B cell (primary cell): ENCODE measurements at regions not wholly inside any gene's neighbourhood (a gene's known extent, or its start where the extent isn't known, plus 50 kb on each side); places are given as distances from the start of the nearest gene placed in this dataset.

Experiments
- ATAC-seq: fragments of 200-7000 bp; cut with Tn5 transposase; one replicate; pipeline ENCODE4 v1.10.0; 2021; ENCODE audit warnings: low read depth, mild to moderate bottlenecking, moderate number of reproducible peaks, moderate library complexity
- CTCF ChIA-PET: fragments of 350-600 bp; sonication (Branson Sonifier 250); formaldehyde crosslinking; loops from one replicate; lab custom pipeline; 2021; ENCODE audit warnings: antibody characterized with exemption, inconsistent platforms; lab: Charles Lee
- POLR2A ChIA-PET: fragments of 350-600 bp; sonication (Branson Sonifier 250); formaldehyde crosslinking; loops from one replicate; lab custom pipeline; 2021; ENCODE audit warnings: antibody characterized with exemption; lab: Charles Lee
- DNase-seq: peaks from one replicate; pipeline ENCODE4 v3.0.0; 2013
- H2AFZ ChIP-seq: 2 replicates; pipeline ENCODE4 v1.6.1; 2012; ENCODE audit warnings: mild to moderate bottlenecking, low read depth, low read length; ENCODE audit not compliant: insufficient read depth, poor library complexity, severe bottlenecking
- H3K27ac ChIP-seq, 2 donors: 1 replicate in 1 of 2; 2 replicates in 1 of 2; pipeline ENCODE4 v1.5.1; 2012 to 2013; ENCODE audit warnings: low read length in 2 of 2, mild to moderate bottlenecking in 2 of 2, moderate library complexity in 1 of 2
- H3K27me3 ChIP-seq, 4 experiments: fragments of 200-600 bp in 1 of 4; sonication (generic) in 1 of 4; replicated peaks in 1 of 4; 1 replicate in 2 of 4; 2 replicates in 2 of 4; pipeline versions ENCODE4 v1.6.1 to v1.7.0; 2013 to 2016; ENCODE audit warnings: low read length in 3 of 4, mild to moderate bottlenecking in 2 of 4, mixed read lengths in 1 of 4, moderate library complexity in 1 of 4; ENCODE audit not compliant: insufficient read depth in 4 of 4, control insufficient read depth in 3 of 4; ENCODE audit errors: control extremely low read depth in 1 of 4
- H3K36me3 ChIP-seq, 2 experiments: replicated peaks in 1 of 2; 1 replicate in 1 of 2; 2 replicates in 1 of 2; pipeline versions ENCODE4 v1.6.1 to v1.7.1; 2013; ENCODE audit warnings: low read length in 1 of 2; ENCODE audit not compliant: insufficient read depth in 2 of 2, control insufficient read depth in 1 of 2; ENCODE audit errors: control extremely low read depth in 1 of 2, extremely low read depth in 1 of 2
- H3K4me1 ChIP-seq, 2 donors: fragments of 200-600 bp in 1 of 2; sonication (generic) in 1 of 2; 1 replicate in 1 of 2; 2 replicates in 1 of 2; pipeline versions ENCODE4 v1.5.1 to v1.6.1; 2013 to 2017; ENCODE audit warnings: low read length in 2 of 2; ENCODE audit not compliant: control insufficient read depth in 2 of 2, insufficient read depth in 2 of 2
- H3K4me2 ChIP-seq: replicated peaks from 2 replicates; pipeline ENCODE3; 2012; ENCODE audit warnings: mild to moderate bottlenecking, low read depth, low read length; ENCODE audit not compliant: poor library complexity, severe bottlenecking
- H3K4me3 ChIP-seq, 5 experiments: fragments of 200-600 bp in 1 of 5; sonication (generic) in 1 of 5; 1 replicate in 3 of 5; 2 replicates in 2 of 5; pipeline versions ENCODE4 v1.5.1 to v1.7.0; 2011 to 2016; ENCODE audit warnings: low read length in 4 of 5, mild to moderate bottlenecking in 4 of 5, low read depth in 2 of 5, control low read depth in 1 of 5, moderate library complexity in 1 of 5; ENCODE audit not compliant: insufficient read depth in 1 of 5; ENCODE audit errors: control extremely low read depth in 1 of 5, extremely low read depth in 1 of 5
- H3K79me2 ChIP-seq: fragments of 200-600 bp; sonication (generic); one replicate; pipeline ENCODE4 v1.6.0; 2016; ENCODE audit warnings: low read length; ENCODE audit not compliant: control insufficient read depth, insufficient read depth
- H3K9ac ChIP-seq: fragments of 200-600 bp; sonication (generic); 2 replicates; pipeline ENCODE4 v1.6.1; 2017; ENCODE audit warnings: mild to moderate bottlenecking, low read length, moderate library complexity
- H3K9me3 ChIP-seq, 3 donors: one replicate each; pipeline versions ENCODE4 v1.6.1 to v1.7.1; 2013; ENCODE audit warnings: low read length in 2 of 3; ENCODE audit not compliant: control insufficient read depth in 2 of 3, insufficient read depth in 1 of 3; ENCODE audit errors: control extremely low read depth in 1 of 3
- H4K20me1 ChIP-seq: 2 replicates; pipeline ENCODE4 v1.6.0; 2012; ENCODE audit warnings: mild to moderate bottlenecking, low read length; ENCODE audit not compliant: insufficient read depth, control insufficient read depth, poor library complexity, severe bottlenecking
- H3K27ac Mint-ChIP-seq: one replicate; pipeline ENCODE4 v1.8.0; 2021; ENCODE audit warnings: mixed read lengths
- H3K27me3 Mint-ChIP-seq: one replicate; pipeline ENCODE4 v1.8.0; 2021; ENCODE audit warnings: mixed read lengths
- H3K4me1 Mint-ChIP-seq: one replicate; pipeline ENCODE4 v1.8.0; 2021; ENCODE audit warnings: mixed read lengths
- H3K4me3 Mint-ChIP-seq: one replicate; pipeline ENCODE4 v1.8.0; 2021; ENCODE audit warnings: mixed read lengths
- H3K9me3 Mint-ChIP-seq: one replicate; pipeline ENCODE4 v1.8.0; 2022; ENCODE audit warnings: mixed read lengths; ENCODE audit not compliant: insufficient read depth
- EZH2 ChIP-seq: IDR thresholded peaks from 2 replicates; pipeline ENCODE4 v1.6.1; 2012; ENCODE audit warnings: borderline replicate concordance, low read depth, mild to moderate bottlenecking, moderate library complexity, low read length; ENCODE audit not compliant: insufficient read depth, poor library complexity, severe bottlenecking
- intact Hi-C: fragments of 100-400 bp; cut with micrococcal nuclease; formaldehyde crosslinking; loops from one replicate; pipeline ENCODE4 v1.10.0; 2022
- TF ChIP-seq, protein P1 (sequence below): fragments of 200-600 bp; IDR thresholded peaks from one replicate; pipeline ENCODE4 v1.8.0; 2022; ENCODE audit warnings: antibody characterized with exemption, mild to moderate bottlenecking

GRCh38 chr6:113558431-113558830, 298.7 kb upstream of the MARCKS start:
- Histone ChIP-seq H3K4me2 (no peak overlapping the region), H3K4me3 (no peak overlapping the region), H3K9me3 (no peaks in the 10 kb centered on the region), H3K27me3 (no peaks in the 10 kb centered on the region), H3K4me1 (no peaks in the 10 kb centered on the region), H4K20me1 (no peaks in the 10 kb centered on the region), H3K36me3 (no peaks in the 10 kb centered on the region), H3K79me2 (no peaks in the 10 kb centered on the region), H2AFZ (no peak overlapping the region), H3K27ac (no peak overlapping the region), H3K9ac (no peak overlapping the region)
- H3K27me3 Mint-ChIP-seq = no peaks in the 10 kb centered on the region
- no peak overlapping the region for H3K27ac Mint-ChIP-seq
- intact Hi-C loops = no loop called here
- ATAC-seq = no peak
- no peak overlapping the region for H3K4me3 Mint-ChIP-seq
- no peaks in the 10 kb centered on the region for H3K9me3 Mint-ChIP-seq
- ChIA-PET POLR2A (no interaction called here), CTCF (no interaction called here)
- H3K4me1 Mint-ChIP-seq = peaks cover 12% of the 10 kb centered on the region
- DNase-seq = no peak
- TF ChIP-seq EZH2 = no peak
- TF ChIP-seq, protein P1, sequence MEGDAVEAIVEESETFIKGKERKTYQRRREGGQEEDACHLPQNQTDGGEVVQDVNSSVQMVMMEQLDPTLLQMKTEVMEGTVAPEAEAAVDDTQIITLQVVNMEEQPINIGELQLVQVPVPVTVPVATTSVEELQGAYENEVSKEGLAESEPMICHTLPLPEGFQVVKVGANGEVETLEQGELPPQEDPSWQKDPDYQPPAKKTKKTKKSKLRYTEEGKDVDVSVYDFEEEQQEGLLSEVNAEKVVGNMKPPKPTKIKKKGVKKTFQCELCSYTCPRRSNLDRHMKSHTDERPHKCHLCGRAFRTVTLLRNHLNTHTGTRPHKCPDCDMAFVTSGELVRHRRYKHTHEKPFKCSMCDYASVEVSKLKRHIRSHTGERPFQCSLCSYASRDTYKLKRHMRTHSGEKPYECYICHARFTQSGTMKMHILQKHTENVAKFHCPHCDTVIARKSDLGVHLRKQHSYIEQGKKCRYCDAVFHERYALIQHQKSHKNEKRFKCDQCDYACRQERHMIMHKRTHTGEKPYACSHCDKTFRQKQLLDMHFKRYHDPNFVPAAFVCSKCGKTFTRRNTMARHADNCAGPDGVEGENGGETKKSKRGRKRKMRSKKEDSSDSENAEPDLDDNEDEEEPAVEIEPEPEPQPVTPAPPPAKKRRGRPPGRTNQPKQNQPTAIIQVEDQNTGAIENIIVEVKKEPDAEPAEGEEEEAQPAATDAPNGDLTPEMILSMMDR = no peak

DNA sequence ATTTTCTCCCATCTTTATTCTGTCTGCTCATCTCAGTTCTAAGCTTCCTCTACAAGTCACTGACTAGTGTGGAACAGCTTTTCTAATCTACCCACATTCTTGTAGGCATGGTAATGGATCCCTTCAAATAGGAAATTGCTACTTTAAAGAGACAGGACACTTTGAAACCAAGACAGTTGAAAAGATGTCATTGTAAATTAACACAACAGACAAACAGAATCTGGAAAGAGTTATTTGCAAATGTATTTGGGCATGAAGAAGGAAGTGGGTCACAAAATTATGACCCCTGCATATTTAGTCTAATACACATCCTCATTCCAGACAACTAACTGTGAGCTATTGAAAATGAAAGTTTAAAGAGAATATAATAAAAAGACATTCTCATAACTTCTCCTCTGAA, 298.2 kb upstream of the MARCKS start:
- no peak for TF ChIP-seq EZH2
- TF ChIP-seq, protein P1 = no peak
- no peaks in the 10 kb centered on the region for H3K27me3 ChIP-seq
- H3K9me3 ChIP-seq = no peaks in the 10 kb centered on the region
- H3K9me3 Mint-ChIP-seq = no peaks in the 10 kb centered on the region
- no peak overlapping the region for H3K4me3 ChIP-seq
- H2AFZ ChIP-seq = no peak overlapping the region
- H3K27ac Mint-ChIP-seq = peak overlapping the region; percentile 1
- H3K4me1 Mint-ChIP-seq = peaks cover 12% of the 10 kb centered on the region
- no peak overlapping the region for H3K4me2 ChIP-seq
- no peak overlapping the region for H3K27ac ChIP-seq
- ChIA-PET POLR2A (no interaction called here), CTCF (no interaction called here)
- no peaks in the 10 kb centered on the region for H3K79me2 ChIP-seq
- no peak for ATAC-seq
- no peak overlapping the region for H3K4me3 Mint-ChIP-seq
- intact Hi-C loops = no loop called here
- H3K36me3 ChIP-seq = no peaks in the 10 kb centered on the region
- no peak overlapping the region for H3K9ac ChIP-seq
- H3K4me1 ChIP-seq = no peaks in the 10 kb centered on the region
- H4K20me1 ChIP-seq = no peaks in the 10 kb centered on the region
- DNase-seq = no peak
- no peaks in the 10 kb centered on the region for H3K27me3 Mint-ChIP-seq
